ENCODE measurements at regions not wholly inside any gene's neighbourhood (a gene's known extent, or its start where the extent isn't known, plus 50 kb on each side); places are given as distances from the start of the nearest gene placed in this dataset.

- DNase-seq (ENCODE audit: low spot score), result no peak
- H3K9me3 ChIP-seq (ENCODE audit: low read depth, low read length, poor library complexity, severe bottlenecking), result no peaks in the 10 kb centered on the region
- intact Hi-C loops (cut with micrococcal nuclease; ENCODE audit: unreplicated experiment), result no loop called here
- ChIA-PET CTCF (no interaction called here), POLR2A (ENCODE audit: low non-redundant PET) (no interaction called here)
- H3K27ac ChIP-seq (ENCODE audit: low read depth, low read length, poor library complexity, severe bottlenecking), result no peak overlapping the region
- H3K36me3 ChIP-seq (ENCODE audit: insufficient read depth, low read length, poor library complexity, severe bottlenecking), result no peaks in the 10 kb centered on the region
- TF ChIP-seq, protein P1, sequence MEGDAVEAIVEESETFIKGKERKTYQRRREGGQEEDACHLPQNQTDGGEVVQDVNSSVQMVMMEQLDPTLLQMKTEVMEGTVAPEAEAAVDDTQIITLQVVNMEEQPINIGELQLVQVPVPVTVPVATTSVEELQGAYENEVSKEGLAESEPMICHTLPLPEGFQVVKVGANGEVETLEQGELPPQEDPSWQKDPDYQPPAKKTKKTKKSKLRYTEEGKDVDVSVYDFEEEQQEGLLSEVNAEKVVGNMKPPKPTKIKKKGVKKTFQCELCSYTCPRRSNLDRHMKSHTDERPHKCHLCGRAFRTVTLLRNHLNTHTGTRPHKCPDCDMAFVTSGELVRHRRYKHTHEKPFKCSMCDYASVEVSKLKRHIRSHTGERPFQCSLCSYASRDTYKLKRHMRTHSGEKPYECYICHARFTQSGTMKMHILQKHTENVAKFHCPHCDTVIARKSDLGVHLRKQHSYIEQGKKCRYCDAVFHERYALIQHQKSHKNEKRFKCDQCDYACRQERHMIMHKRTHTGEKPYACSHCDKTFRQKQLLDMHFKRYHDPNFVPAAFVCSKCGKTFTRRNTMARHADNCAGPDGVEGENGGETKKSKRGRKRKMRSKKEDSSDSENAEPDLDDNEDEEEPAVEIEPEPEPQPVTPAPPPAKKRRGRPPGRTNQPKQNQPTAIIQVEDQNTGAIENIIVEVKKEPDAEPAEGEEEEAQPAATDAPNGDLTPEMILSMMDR (conservative IDR thresholded peaks at IDR 0.05; ENCODE audit: low read depth, low read length), result no peak
- TF ChIP-seq EZH2 (IDR thresholded peaks at IDR 0.05; ENCODE audit: borderline replicate concordance, low read depth, low read length, poor library complexity, severe bottlenecking), result no peak
- H3K27me3 ChIP-seq (replicated peaks; ENCODE audit: insufficient read depth, low read depth, low read length, poor library complexity), result peaks cover 25% of the 10 kb centered on the region
- H3K4me3 ChIP-seq (ENCODE audit: low read depth, low read length, poor library complexity, severe bottlenecking), result no peak overlapping the region
- BruUV-seq (replicated peaks), result no TSS peak
- H3K4me1 ChIP-seq (ENCODE audit: insufficient read depth, low read length, poor library complexity, severe bottlenecking), result no peaks in the 10 kb centered on the region
Measured at GRCh38 chr9:84141741-84142370, 161.3 kb downstream of the RMI1 start.

GRCh38 chr9:84145031-84145430, 164.4 kb downstream of the RMI1 start:
- Histone ChIP-seq H3K4me1 (ENCODE audit: insufficient read depth, low read length, poor library complexity, severe bottlenecking) (no peaks in the 10 kb centered on the region), H3K27ac (ENCODE audit: low read depth, low read length, poor library complexity, severe bottlenecking) (no peak overlapping the region), H3K36me3 (ENCODE audit: insufficient read depth, low read length, poor library complexity, severe bottlenecking) (no peaks in the 10 kb centered on the region), H3K27me3 (replicated peaks; ENCODE audit: insufficient read depth, low read depth, low read length, poor library complexity) (peaks cover 21% of the 10 kb centered on the region), H3K4me3 (ENCODE audit: low read depth, low read length, poor library complexity, severe bottlenecking) (no peak overlapping the region), H3K9me3 (ENCODE audit: low read depth, low read length, poor library complexity, severe bottlenecking) (no peaks in the 10 kb centered on the region)
- ChIA-PET POLR2A (ENCODE audit: low non-redundant PET) (no interaction called here), CTCF (no interaction called here)
- intact Hi-C loops (cut with micrococcal nuclease; ENCODE audit: unreplicated experiment), result no loop called here
- no peak for TF ChIP-seq EZH2 (IDR thresholded peaks at IDR 0.05; ENCODE audit: borderline replicate concordance, low read depth, low read length, poor library complexity, severe bottlenecking)
- TF ChIP-seq, protein P1 (conservative IDR thresholded peaks at IDR 0.05; ENCODE audit: low read depth, low read length), result no peak
- no peak for DNase-seq (ENCODE audit: low spot score)
- BruUV-seq (replicated peaks), result no TSS peak

DNA sequence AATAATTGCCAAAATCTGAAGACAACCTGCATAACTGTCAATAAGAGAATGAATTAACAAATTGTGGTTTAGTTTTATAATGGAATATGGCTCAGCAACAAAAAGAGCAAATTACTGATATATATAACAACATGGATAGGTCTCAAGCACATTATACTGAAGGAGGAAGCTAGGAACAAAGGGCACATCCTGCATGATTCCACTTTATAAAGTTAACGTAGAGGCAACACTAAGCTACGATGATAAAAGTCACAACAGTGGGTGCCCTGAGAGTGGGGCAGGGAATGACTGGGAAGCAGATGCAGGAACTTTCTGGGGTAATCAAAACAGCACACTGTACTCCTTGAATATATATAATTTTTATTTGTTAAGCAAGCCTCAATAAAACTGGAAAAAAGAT, 165.2 kb downstream of the RMI1 start:
- BruUV-seq (replicated peaks), result no TSS peak
- POLR2A ChIA-PET (ENCODE audit: low non-redundant PET), result no interaction called here
- intact Hi-C loops (cut with micrococcal nuclease; ENCODE audit: unreplicated experiment), result no loop called here
- no peak for TF ChIP-seq EZH2 (IDR thresholded peaks at IDR 0.05; ENCODE audit: borderline replicate concordance, low read depth, low read length, poor library complexity, severe bottlenecking)
- TF ChIP-seq, protein P1 (conservative IDR thresholded peaks at IDR 0.05; ENCODE audit: low read depth, low read length), result no peak
- no peaks in the 10 kb centered on the region for H3K4me1 ChIP-seq (ENCODE audit: insufficient read depth, low read length, poor library complexity, severe bottlenecking)
- no peak overlapping the region for H3K4me3 ChIP-seq (ENCODE audit: low read depth, low read length, poor library complexity, severe bottlenecking)
- no peaks in the 10 kb centered on the region for H3K36me3 ChIP-seq (ENCODE audit: insufficient read depth, low read length, poor library complexity, severe bottlenecking)
- H3K27ac ChIP-seq (ENCODE audit: low read depth, low read length, poor library complexity, severe bottlenecking), result no peak overlapping the region
- CTCF ChIA-PET, result no interaction called here
- DNase-seq (ENCODE audit: low spot score), result no peak
- peaks cover 14% of the 10 kb centered on the region for H3K27me3 ChIP-seq (replicated peaks; ENCODE audit: insufficient read depth, low read depth, low read length, poor library complexity)
- H3K9me3 ChIP-seq (ENCODE audit: low read depth, low read length, poor library complexity, severe bottlenecking), result no peaks in the 10 kb centered on the region
